CD4-positive, alpha-beta T cell treated with Interleukin-12 subunit alpha and Interleukin-12 subunit beta, for 1 hour (primary cell): ENCODE measurements at regions not wholly inside any gene's neighbourhood (a gene's known extent, or its start where the extent isn't known, plus 50 kb on each side); places are given as distances from the start of the nearest gene placed in this dataset.
"Not testable (repeated sequence)": the region's sequence is repeated elsewhere in the genome, so short reads cannot be mapped to it uniquely, and the experiment has no call there.

Source experiments
- DNase-seq: peaks from one replicate; pipeline ENCODE4 v3.0.0-alpha.2; 2020

DNA sequence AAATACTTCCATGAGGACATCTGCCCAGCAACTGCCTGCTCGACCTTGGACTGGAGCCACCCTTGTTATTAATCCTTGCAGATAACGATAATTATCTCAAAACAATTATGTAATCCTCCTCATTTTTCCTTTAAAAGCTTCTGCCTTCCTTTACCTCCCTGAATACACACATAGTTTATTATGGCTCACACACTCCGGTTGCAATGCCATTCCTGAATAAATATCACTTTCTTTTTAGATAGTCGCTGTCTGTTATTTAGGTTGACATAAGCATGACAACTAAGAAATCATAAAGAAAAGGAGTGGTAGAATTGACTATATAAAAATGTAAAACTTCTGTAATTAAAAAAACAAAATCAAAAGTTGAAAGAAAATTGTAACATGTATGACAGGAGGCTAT lies 64.8 kb downstream of the B4GALT7 start:
- not testable (repeated sequence) for DNase-seq

GRCh38 chr5:177665172-177665571 lies 65.2 kb downstream of the B4GALT7 start:
- not testable (repeated sequence) for DNase-seq

GRCh38 chr5:177665960-177666359 lies 66.0 kb downstream of the B4GALT7 start:
- DNase-seq = not testable (repeated sequence)

DNA sequence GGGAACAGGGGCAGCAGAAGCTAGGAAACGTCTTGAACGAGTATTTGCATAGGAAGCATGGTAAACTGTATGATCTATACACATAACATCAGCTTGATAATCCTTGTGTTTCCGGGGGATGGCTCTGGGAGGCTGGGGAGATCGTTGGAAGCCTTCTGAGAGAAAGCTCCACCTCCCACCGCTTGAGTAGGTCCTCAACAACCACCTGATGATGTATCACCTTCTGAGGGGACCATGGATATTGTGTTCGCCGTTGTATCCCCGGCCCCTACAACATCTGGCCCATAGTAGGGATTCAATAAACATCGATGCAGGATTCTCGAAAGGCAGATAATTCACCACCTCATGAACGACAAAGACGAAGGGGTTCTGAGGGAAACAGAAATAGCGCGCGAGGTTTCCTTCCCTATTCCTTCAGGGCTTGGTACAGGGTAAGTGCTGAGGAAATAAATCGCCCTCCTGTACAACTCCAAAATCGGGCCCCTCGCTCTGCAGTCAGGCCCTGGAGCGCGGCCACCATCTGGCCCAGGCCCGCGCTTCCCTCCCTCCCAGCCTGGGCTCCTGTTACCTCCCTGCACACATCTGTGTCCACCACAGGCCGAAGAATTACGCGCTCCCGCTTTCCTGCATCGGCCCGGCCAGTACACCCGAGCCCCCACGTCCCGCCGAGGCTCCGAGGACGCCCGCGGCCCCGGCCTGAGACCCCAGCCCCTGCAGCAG lies 71.3 kb downstream of the B4GALT7 start:
- not testable (repeated sequence) for DNase-seq

DNA sequence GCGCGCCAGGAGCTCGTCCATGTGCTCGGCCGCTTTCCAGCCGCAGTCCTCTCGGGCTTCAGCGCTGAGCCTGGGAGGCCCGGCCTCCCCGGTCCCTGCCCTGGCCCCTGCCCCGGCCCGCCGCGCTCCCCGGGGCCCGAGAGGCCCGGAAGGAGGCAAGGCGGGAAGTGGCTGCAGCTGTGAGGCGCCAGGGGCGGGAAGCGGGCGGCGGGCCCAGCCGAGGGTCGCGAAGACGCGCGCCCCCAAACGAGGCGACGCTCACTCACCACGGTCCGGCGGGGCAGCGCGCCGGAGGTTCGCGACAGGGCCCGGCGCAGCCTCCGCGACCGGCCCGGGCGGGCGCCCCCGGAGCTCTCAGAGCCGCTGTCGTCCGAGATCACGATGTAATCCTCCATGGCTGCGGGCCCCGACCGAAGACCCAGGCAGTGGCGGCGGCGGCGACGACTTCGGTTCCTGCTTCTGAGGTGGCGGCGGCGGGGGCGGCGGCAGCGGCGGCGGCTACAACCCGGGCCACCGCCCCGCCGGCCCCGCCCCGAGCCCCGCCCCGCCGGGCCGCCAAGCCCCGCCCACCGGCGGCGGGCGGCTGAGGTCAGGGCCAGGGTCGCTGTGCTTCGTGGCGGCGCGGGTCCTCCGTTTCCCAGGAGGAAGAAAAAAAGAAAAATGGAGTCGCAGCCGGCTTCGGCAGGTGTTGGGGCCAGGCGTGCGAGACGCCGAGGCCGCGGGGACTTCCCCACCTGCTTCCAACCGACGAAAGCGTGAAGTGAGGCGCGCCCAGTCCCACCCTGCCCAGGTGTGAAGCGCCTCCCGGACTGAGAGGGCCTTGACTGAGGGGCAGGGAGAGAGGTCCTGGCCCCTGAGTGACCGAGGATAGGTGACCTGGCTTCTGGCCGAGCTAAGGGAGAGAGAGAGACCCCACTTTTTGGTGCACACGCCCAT lies 72.1 kb downstream of the B4GALT7 start:
- peak; percentile 77 for DNase-seq
